Right lung (tissue), 2 donors: ENCODE measurements at regions not wholly inside any gene's neighbourhood (a gene's known extent, or its start where the extent isn't known, plus 50 kb on each side); places are given as distances from the start of the nearest gene placed in this dataset.
"Not testable (repeated sequence)": the region's sequence is repeated elsewhere in the genome, so short reads cannot be mapped to it uniquely, and the experiment has no call there.

Experiments used
- DNase-seq, 2 donors: peaks; one replicate each; pipeline ENCODE4 v3.0.0-alpha.2; 2013

- DNase-seq = no peak
These were observed 171.6 kb downstream of the PCDH10 start for GRCh38 chr4:133320576-133321170.

GRCh38 chr4:133316909-133317308, 167.8 kb downstream of the PCDH10 start:
- no peak for DNase-seq

GRCh38 chr4:133314991-133315390, 165.9 kb downstream of the PCDH10 start:
- DNase-seq = peak; percentile 49 to 58

- DNase-seq = no peak
These were observed 138.3 kb downstream of the PCDH10 start for GRCh38 chr4:133287396-133287795.

GRCh38 chr4:133278591-133278990, 129.5 kb downstream of the PCDH10 start:
- no peak for DNase-seq

GRCh38 chr4:133277940-133278339, 128.8 kb downstream of the PCDH10 start:
- DNase-seq = not testable (repeated sequence)

- DNase-seq = no peak
These were observed 126.2 kb downstream of the PCDH10 start for GRCh38 chr4:133275246-133275645.

- no peak for DNase-seq
These were observed 124.3 kb downstream of the PCDH10 start for GRCh38 chr4:133273401-133273800.

- DNase-seq = no peak
These were observed 121.0 kb downstream of the PCDH10 start for GRCh38 chr4:133270021-133270570.

GRCh38 chr4:133268205-133268604, 119.1 kb downstream of the PCDH10 start:
- no peak for DNase-seq

- DNase-seq = not testable (repeated sequence)
These were observed 118.4 kb downstream of the PCDH10 start for GRCh38 chr4:133267506-133267905.

- DNase-seq = not testable (repeated sequence)
These were observed 117.9 kb downstream of the PCDH10 start for GRCh38 chr4:133266966-133267365.

GRCh38 chr4:133264251-133264650, 115.2 kb downstream of the PCDH10 start:
- DNase-seq = not testable (repeated sequence)

GRCh38 chr4:133263104-133263503, 114.0 kb downstream of the PCDH10 start:
- no peak for DNase-seq

- DNase-seq = no peak
These were observed 98.8 kb downstream of the PCDH10 start for GRCh38 chr4:133247861-133248260.

GRCh38 chr4:133245226-133245625, 96.1 kb downstream of the PCDH10 start:
- DNase-seq = no peak
